HepG2 (cell line): ENCODE measurements at regions not wholly inside any gene's neighbourhood (a gene's known extent, or its start where the extent isn't known, plus 50 kb on each side); places are given as distances from the start of the nearest gene placed in this dataset.

Experiments used
- ATAC-seq: fragments of 200-7000 bp; cut with Tn5 transposase; 3 replicates; pipeline ENCODE4 v1.9.1; 2020; ENCODE audit warnings: mild to moderate bottlenecking, moderate library complexity
- BruUV-seq: library from RNA; stranded (reverse); fragments of 400-500 nt; replicated peaks from 2 replicates; lab custom pipeline; 2021; lab: Mats Ljungman, UMichigan
- CTCF ChIA-PET: fragments of 300-600 bp; formaldehyde crosslinking; extraction: SDS; loops from one replicate; lab custom pipeline; 2021; ENCODE audit warnings: low total read pairs, inconsistent platforms, low intra/inter-chr PET ratio; lab: Yijun Ruan, JAX
- POLR2A ChIA-PET: fragments of 350-600 bp; sonication (Branson Sonifier 250); formaldehyde crosslinking; loops from one replicate; lab custom pipeline; 2020; ENCODE audit warnings: antibody characterized with exemption, inconsistent platforms; lab: Yijun Ruan, JAX
- DNase-seq: peaks from one replicate; pipeline ENCODE4 v3.0.0-alpha.2; 2015; ENCODE audit warnings: low spot score
- FAIRE-seq: peaks from 3 replicates; lab custom pipeline; 2011; peaks lifted over from hg19 to GRCh38; lab: Jason Lieb, UNC
- H2AFZ ChIP-seq: one replicate; pipeline ENCODE4 v1.6.1; 2011; ENCODE audit warnings: low read length, inconsistent platforms
- H3K27ac ChIP-seq: fragments of 300-600 bp; 3 replicates; pipeline ENCODE4 v1.8.0; 2011; ENCODE audit warnings: mixed run types, mild to moderate bottlenecking, mixed read lengths, low read length, inconsistent platforms; ENCODE audit not compliant: insufficient read depth; ENCODE audit errors: extremely low read length
- H3K27me3 ChIP-seq, 2 experiments: fragments of 200-600 bp in 1 of 2; 2 replicates in 1 of 2; 3 replicates in 1 of 2; pipeline versions ENCODE4 v1.6.0 to v1.8.0; 2011; ENCODE audit warnings: low read length in 2 of 2, mild to moderate bottlenecking in 2 of 2, moderate library complexity in 2 of 2, inconsistent platforms in 1 of 2; ENCODE audit not compliant: insufficient read depth in 2 of 2, control insufficient read depth in 1 of 2
- H3K36me3 ChIP-seq, 2 experiments: fragments of 200-600 bp in 1 of 2; replicated peaks in 1 of 2; 2 replicates in 1 of 2; 3 replicates in 1 of 2; pipeline versions ENCODE4 v1.5.1 to v1.8.0; 2011; ENCODE audit warnings: low read length in 2 of 2, inconsistent platforms in 1 of 2; ENCODE audit not compliant: insufficient read depth in 2 of 2, control insufficient read depth in 1 of 2
- H3K4me1 ChIP-seq: 2 replicates; pipeline ENCODE4 v1.5.1; 2012; ENCODE audit warnings: low read length, inconsistent platforms; ENCODE audit not compliant: insufficient read depth
- H3K4me2 ChIP-seq: 2 replicates; pipeline ENCODE4 v1.6.0; 2011; ENCODE audit warnings: low read depth, low read length, inconsistent platforms
- H3K4me3 ChIP-seq, 3 experiments: fragments of 200-600 bp in 1 of 3; sonication (generic), shearing (Covaris generic) in 1 of 3; replicated peaks in 1 of 3; 2 replicates each; pipeline ENCODE4 v1.5.1; 2011 to 2016; ENCODE audit warnings: low read length in 3 of 3, inconsistent platforms in 2 of 3, low read depth in 2 of 3, mild to moderate bottlenecking in 2 of 3, control low read depth in 1 of 3, mixed read lengths in 1 of 3; ENCODE audit not compliant: insufficient read depth in 1 of 3
- H3K79me2 ChIP-seq: one replicate; pipeline ENCODE4 v1.6.1; 2011; ENCODE audit warnings: low read length, inconsistent platforms; ENCODE audit not compliant: insufficient read depth
- H3K9ac ChIP-seq: 2 replicates; pipeline ENCODE4 v1.6.0; 2011; ENCODE audit warnings: mild to moderate bottlenecking, low read depth, low read length, inconsistent platforms; ENCODE audit not compliant: insufficient read depth
- H3K9me3 ChIP-seq: 2 replicates; pipeline ENCODE4 v1.5.1; 2012; ENCODE audit warnings: mild to moderate bottlenecking, low read length
- H4K20me1 ChIP-seq: 2 replicates; pipeline ENCODE4 v1.6.0; 2011; ENCODE audit warnings: inconsistent platforms, mild to moderate bottlenecking, low read length, moderate library complexity; ENCODE audit not compliant: insufficient read depth
- IKZF5 ChIP-seq: IDR thresholded peaks from 2 replicates; pipeline ENCODE4 v1.6.1; 2018; ENCODE audit warnings: missing genetic modification reagents, mild to moderate bottlenecking, missing compliant biosample characterization
- KDM2A ChIP-seq: sonication (generic); formaldehyde crosslinking; IDR thresholded peaks from 2 replicates; pipeline ENCODE4 v1.4.0; 2020; ENCODE audit warnings: low read depth, missing genetic modification reagents, borderline replicate concordance
- PLSCR1 ChIP-seq: sonication (generic); formaldehyde crosslinking; IDR thresholded peaks from 2 replicates; pipeline ENCODE4 v1.5.0; 2020; ENCODE audit warnings: missing genetic modification reagents, mild to moderate bottlenecking, borderline replicate concordance
- ZNF468 ChIP-seq: sonication (generic); formaldehyde crosslinking; IDR thresholded peaks from 2 replicates; pipeline ENCODE4 v1.8.0; 2022; ENCODE audit warnings: mild to moderate bottlenecking, moderate library complexity, missing genetic modification reagents
- ZNF788 ChIP-seq: sonication (generic); formaldehyde crosslinking; IDR thresholded peaks from 2 replicates; pipeline ENCODE4 v1.5.0; 2020; ENCODE audit warnings: mild to moderate bottlenecking, missing genetic modification reagents, borderline replicate concordance
- ZSCAN22 ChIP-seq: sonication (generic); formaldehyde crosslinking; IDR thresholded peaks from 2 replicates; pipeline ENCODE4 v1.4.0; 2020; ENCODE audit warnings: mild to moderate bottlenecking, missing genetic modification reagents
- WGBS: methylation state at CpG from one replicate; pipeline ENCODE4 v1.1.6; 2017; ENCODE audit warnings: low lambda C conversion rate; 5-methylcytosine and 5-hydroxymethylcytosine counted together
- in situ Hi-C: cut with HindIII; loops from 2 replicates; pipeline ENCODE4 v1.10.0; 2017; ENCODE audit warnings: low pct_unique_long_range_greater_than_20kb; ENCODE audit not compliant: extremely low pct_ligation_motif_present
- intact Hi-C: fragments of 100-400 bp; cut with micrococcal nuclease; formaldehyde crosslinking; loops from one replicate; pipeline ENCODE4 v1.10.0; 2022; ENCODE audit not compliant: unreplicated experiment
- TF ChIP-seq, protein P1 (sequence below): sonication (generic); formaldehyde crosslinking; IDR thresholded peaks from 2 replicates; pipeline ENCODE4 v1.5.0; 2020; ENCODE audit warnings: missing genetic modification reagents

DNA sequence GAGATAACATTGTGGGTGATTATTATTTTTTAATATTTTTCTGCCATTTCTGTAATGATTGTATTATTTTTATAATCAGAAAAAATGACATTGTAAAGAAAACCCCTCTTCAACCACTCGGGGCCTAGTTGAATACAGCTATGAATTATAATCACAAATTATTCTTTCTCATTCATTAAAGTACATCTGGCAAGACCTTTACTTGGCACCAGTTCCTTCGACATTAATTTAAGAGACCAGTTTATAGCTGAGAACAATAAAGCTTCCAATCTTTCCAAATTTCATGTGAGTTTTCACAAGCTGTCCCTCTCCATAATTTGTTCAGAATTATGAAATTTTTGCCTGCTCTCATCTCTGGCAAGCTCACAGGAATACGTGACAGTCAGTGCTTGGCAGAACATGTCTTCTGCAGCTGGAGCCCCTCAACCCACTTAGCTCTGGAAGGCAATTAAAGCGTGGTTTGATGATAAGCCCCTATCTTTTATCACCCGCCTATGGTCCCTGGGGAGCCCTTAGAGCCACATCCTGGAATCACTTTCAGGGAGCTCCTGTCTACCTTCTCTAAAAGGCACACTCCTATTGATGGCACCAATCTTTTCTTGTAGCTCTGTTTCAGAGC is 201.8 kb upstream of the PRNP start:
- Histone ChIP-seq H3K27ac (no peak overlapping the region), H3K4me3 (no peak overlapping the region), H2AFZ (no peak overlapping the region), H3K9ac (no peak overlapping the region), H3K9me3 (no peaks in the 10 kb centered on the region), H3K36me3 (no peaks in the 10 kb centered on the region), H3K79me2 (no peaks in the 10 kb centered on the region), H3K4me1 (no peaks in the 10 kb centered on the region), H4K20me1 (no peaks in the 10 kb centered on the region), H3K4me2 (no peak overlapping the region), H3K27me3 (peaks cover 0 to 20% of the 10 kb centered on the region in 2 experiments; a peak in 2 of 5 replicates)
- ChIA-PET CTCF (no interaction called here), POLR2A (no interaction called here)
- in situ Hi-C loops (no loop called here), intact Hi-C loops (no loop called here)
- FAIRE-seq (no peak), DNase-seq (no peak), ATAC-seq (no peak)
- 7% methylated on average over 5 of the region's 5 CpGs for WGBS
- no peak for TF ChIP-seq PLSCR1 (CRISPR knock-in tag)
- TF ChIP-seq ZSCAN22 (CRISPR knock-in tag) = no peak
- TF ChIP-seq KDM2A = no peak
- TF ChIP-seq IKZF5 (CRISPR knock-in tag) = no peak
- no peak for TF ChIP-seq ZNF788 (CRISPR knock-in tag)
- no peak for TF ChIP-seq ZNF468 (CRISPR knock-in tag)
- TF ChIP-seq, protein P1, sequence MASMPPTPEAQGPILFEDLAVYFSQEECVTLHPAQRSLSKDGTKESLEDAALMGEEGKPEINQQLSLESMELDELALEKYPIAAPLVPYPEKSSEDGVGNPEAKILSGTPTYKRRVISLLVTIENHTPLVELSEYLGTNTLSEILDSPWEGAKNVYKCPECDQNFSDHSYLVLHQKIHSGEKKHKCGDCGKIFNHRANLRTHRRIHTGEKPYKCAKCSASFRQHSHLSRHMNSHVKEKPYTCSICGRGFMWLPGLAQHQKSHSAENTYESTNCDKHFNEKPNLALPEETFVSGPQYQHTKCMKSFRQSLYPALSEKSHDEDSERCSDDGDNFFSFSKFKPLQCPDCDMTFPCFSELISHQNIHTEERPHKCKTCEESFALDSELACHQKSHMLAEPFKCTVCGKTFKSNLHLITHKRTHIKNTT (CRISPR knock-in tag) = no peak
- no TSS peak for BruUV-seq
